A549 (cell line): ENCODE measurements at regions not wholly inside any gene's neighbourhood (a gene's known extent, or its start where the extent isn't known, plus 50 kb on each side); places are given as distances from the start of the nearest gene placed in this dataset.

Experiments used
- NR3C1 ChIP-seq: fragments of >200 bp; sonication (Bioruptor Twin); formaldehyde crosslinking; IDR thresholded peaks from 3 replicates; pipeline ENCODE4 v1.6.1; 2017
- RNF2 ChIP-seq: fragments of 200-600 bp; sonication (generic); IDR thresholded peaks from 2 replicates; pipeline ENCODE4 v1.6.1; 2016; ENCODE audit warnings: low read depth, mild to moderate bottlenecking, antibody characterized with exemption, moderate library complexity, borderline replicate concordance
- SMC3 ChIP-seq: fragments of >200 bp; sonication (Bioruptor Twin); formaldehyde crosslinking; IDR thresholded peaks from 3 replicates; pipeline ENCODE4 v1.6.1; 2018; ENCODE audit warnings: inconsistent platforms
- USF2 ChIP-seq: fragments of 450-650 bp; IDR thresholded peaks from 2 replicates; pipeline ENCODE4 v1.6.1; 2014; ENCODE audit warnings: antibody characterized with exemption
- TF ChIP-seq, protein P1 (sequence below): fragments of >200 bp; sonication (Bioruptor Twin); formaldehyde crosslinking; IDR thresholded peaks from 3 replicates; pipeline ENCODE4 v1.5.1; 2016

DNA sequence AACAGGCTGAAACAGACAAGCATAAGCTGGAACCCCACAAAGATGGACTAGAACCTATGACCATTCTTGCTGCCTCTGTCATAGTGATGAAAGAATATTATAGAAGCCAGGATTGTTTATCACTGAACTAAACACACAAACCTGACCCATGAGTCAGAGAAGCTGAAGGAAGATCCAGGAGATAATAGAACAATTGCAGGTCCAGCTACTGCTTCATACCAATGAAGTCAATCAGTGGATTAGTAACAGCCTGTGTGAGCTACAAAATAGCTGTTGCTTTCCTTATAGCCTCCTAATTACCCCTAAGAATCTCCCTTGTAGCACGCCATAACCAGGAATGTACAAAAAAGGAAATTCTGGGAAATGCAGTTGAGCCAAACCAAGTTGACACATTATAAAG is 459.9 kb upstream of the ZNF462 start:
- TF ChIP-seq, protein P1, sequence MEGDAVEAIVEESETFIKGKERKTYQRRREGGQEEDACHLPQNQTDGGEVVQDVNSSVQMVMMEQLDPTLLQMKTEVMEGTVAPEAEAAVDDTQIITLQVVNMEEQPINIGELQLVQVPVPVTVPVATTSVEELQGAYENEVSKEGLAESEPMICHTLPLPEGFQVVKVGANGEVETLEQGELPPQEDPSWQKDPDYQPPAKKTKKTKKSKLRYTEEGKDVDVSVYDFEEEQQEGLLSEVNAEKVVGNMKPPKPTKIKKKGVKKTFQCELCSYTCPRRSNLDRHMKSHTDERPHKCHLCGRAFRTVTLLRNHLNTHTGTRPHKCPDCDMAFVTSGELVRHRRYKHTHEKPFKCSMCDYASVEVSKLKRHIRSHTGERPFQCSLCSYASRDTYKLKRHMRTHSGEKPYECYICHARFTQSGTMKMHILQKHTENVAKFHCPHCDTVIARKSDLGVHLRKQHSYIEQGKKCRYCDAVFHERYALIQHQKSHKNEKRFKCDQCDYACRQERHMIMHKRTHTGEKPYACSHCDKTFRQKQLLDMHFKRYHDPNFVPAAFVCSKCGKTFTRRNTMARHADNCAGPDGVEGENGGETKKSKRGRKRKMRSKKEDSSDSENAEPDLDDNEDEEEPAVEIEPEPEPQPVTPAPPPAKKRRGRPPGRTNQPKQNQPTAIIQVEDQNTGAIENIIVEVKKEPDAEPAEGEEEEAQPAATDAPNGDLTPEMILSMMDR: no peak
- no peak for TF ChIP-seq SMC3
- TF ChIP-seq USF2: no peak
- no peak for TF ChIP-seq RNF2
- TF ChIP-seq NR3C1: no peak
